Cardiac septum (tissue), 1 donor: ENCODE measurements at regions not wholly inside any gene's neighbourhood (a gene's known extent, or its start where the extent isn't known, plus 50 kb on each side); places are given as distances from the start of the nearest gene placed in this dataset.

Source experiments
- DNase-seq: peaks from one replicate; pipeline ENCODE4 v3.0.0-alpha.2; 2020; ENCODE audit warnings: low spot score
- intact Hi-C: fragments of 100-400 bp; cut with DNase I; formaldehyde crosslinking; loops from one replicate; pipeline ENCODE4 v1.14.0; 2022
- donor health status: DM: no; HTN: no; CAD: no.

DNA sequence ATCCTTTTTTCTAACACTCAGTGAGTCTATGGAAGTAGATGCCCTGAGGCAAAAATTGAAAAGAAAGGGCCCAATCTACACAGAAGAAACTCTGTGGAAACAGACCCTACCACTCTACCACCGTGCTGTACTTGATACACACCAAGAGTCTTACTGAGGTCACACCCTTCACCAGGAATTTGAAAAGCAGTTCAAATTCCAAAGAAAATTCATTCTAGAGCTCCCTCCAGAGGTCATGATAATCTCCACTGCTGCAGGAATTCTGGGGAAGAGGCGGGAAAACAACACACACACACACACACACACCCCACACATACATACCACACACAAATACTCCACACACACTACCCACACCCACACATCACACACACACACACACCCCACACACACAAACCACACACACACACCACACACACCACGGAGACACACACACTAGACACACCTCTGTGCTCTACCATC lies 336.8 kb downstream of the HDGFL1 start:
- DNase-seq = no peak
- intact Hi-C loops = no loop called here

DNA sequence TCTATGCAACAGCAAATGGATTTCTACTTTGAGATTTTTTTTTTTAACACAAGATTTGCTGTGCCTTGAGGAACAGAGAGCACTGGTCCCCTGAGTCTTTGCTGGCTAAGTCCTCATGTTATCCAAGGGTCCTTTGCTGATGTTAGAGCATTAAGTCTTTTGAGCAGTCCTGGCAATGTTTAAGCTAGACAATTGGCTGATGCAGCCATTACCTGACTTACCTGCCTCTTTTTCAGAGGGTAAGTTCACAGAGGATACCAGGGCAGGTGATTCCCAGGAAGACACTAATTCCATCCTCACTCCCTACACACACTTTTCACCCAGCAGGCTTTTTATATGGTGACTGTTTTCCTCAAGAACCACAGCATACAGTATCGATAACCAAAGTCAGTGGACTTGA lies 337.7 kb downstream of the HDGFL1 start:
- intact Hi-C loops = no loop called here
- no peak for DNase-seq

DNA sequence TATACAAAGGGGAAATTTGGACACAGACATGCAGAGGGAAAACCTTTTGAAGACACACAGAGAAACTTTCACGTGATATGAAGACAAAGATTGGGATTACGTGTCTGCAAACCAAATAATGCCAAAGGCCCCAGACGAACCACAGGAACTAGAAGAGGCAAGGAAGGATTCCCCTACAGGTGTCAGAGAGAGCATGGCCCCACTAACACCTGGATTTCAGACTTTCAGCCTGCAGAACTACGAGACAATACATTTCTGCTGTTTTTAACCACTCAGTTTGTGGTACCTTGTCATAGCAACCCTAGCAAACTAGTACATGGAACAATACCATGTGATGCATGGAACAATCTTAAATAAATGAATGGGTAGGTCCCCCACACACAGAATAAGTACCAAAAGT lies 341.0 kb downstream of the HDGFL1 start:
- DNase-seq = no peak
- intact Hi-C loops = no loop called here

DNA sequence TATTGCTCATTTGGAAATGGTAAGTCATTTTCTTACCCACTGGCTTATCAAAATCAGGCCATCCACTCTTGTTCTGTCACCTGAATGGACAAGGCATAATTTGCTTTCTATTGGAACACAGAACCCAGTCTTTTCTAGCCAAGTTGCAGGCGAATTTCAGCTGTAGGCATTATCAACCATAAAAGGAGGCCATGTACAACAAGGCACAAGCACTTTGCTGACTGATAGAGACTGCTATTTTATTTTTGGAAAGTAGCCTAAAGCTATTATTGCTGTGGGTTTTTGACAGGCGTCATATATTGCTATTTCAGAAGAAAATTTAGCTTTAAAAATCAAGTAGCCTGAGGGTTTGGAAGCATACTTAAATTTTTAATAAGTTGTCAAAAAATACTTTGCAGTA lies 344.2 kb downstream of the HDGFL1 start:
- DNase-seq = no peak
- intact Hi-C loops = no loop called here

DNA sequence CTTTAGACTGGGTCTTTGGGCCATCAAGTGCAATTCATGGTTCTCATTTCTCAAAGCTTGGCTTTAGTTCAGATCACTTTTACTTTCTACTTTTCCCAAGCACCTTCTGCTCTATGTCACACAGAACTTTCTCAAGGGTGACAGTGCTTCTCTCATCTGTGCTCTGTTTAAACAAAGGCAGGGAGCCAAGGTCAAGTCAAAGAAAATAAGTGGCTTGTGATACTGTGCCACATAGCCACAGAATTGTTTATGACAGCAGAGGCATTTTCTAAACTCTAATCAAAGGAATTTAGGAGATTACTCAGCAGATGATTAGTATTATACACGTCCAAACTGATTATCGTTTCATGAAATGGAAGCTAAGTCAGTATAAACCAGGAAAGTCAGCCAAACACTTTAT lies 348.0 kb downstream of the HDGFL1 start:
- intact Hi-C loops = no loop called here
- DNase-seq = no peak

DNA sequence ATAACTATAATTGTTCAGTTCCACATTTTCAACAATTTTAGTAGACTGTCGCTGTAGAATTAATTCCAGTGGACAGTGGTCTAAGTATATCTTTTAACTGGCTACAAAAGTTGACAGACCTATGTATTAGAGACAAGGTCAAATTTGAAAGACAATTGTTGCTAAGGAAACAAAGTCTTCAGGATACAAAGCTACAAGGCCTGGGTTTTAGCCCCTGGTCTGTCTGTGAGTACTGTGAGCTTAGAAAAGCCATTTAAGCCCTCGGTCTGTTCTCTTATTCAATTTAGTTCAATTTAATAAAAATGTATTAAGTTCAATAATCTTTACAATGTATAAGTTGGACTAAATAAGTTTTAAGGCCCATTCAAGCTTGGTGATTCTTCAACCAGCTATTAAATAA lies 352.5 kb downstream of the HDGFL1 start:
- no peak for DNase-seq
- intact Hi-C loops = no loop called here

DNA sequence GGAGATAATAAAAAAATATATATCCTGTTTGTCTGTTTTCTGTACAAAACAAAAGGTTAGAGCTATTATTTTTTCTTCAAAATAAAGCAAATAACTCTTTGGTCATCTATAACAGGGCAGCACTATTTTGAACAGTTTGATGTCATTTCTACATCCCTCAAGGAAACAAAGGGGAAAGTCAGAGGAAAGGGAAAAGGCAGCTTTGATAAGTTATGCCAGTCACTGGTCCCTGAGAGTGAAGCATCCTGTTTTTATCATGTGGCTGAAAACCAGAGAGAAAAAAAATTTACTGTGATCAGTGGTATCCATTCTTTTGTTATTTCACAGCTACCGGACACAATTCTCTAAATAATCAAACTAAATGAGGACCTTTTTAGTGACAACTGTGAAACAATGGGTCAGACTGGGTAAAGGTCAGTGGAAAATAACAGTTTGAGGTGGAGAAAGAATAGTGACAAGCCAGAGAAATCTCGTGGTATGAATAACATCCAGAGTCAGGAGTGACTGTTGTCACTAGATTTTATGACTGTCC lies 356.0 kb downstream of the HDGFL1 start:
- intact Hi-C loops = no loop called here
- DNase-seq = no peak

DNA sequence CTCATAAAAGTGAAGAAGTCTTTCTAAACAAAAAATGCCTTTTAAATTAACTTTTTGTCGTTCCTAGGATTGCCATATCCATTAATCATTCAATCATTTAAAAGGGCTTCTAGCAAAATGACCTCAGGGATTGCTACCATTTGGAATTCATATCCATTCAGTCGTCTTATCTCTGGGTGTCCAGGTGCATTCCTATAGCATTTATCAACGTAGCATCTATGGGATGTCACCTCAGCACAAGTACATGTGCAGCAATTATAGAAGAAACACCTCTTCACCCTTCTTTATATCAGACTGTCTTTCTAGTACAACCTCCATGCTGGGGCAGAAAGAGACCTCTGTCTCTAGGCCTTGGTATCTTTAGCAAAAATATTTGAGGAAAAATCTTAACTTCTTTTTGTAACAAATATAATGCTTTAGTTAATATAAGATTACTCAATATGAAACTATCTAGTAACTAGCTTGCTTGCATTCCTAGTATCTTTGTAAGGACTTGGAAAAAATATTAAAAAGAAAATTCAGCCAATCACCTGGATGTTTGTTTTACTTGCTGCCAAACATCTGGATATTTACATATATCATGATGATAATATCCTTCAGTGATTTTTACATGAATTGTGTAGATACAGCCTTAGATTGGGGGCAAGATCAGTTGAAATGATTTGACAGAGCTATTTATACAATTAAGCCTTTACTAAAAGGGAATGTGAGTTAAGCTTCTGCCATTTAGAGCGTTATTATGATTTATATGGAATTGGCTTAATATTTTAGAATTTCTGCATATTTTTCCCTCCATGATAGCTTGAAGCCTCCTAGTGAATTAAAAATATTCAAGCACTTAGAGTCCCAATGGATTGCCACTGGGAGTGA lies 356.8 kb downstream of the HDGFL1 start:
- intact Hi-C loops = no loop called here
- no peak for DNase-seq

DNA sequence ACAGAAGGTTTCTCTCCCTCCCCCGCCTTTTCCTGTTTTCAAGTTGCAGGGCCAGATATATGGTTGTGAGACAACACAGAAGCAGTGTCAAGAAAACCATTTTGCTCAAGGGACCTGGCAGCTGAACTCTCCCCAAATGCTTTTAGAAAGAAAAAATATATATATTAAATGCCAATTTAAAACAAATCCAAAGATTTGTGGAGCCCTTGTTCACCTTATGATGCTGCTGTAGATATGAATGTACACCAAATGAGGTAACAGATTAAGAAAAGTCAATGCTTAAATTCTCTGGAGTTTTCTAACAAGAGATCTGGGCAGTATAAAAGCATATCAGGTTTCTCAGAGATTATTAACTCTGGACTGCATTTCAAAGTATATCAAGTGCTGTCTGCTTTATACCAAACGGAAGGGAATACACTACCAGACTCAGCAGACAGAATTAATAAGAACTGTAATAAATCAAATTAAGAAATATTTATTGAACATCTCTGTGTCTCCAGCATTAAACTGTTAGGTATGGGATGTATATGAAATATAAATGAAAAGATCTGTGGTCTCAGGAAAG lies 357.5 kb downstream of the HDGFL1 start:
- intact Hi-C loops = no loop called here
- DNase-seq = no peak

DNA sequence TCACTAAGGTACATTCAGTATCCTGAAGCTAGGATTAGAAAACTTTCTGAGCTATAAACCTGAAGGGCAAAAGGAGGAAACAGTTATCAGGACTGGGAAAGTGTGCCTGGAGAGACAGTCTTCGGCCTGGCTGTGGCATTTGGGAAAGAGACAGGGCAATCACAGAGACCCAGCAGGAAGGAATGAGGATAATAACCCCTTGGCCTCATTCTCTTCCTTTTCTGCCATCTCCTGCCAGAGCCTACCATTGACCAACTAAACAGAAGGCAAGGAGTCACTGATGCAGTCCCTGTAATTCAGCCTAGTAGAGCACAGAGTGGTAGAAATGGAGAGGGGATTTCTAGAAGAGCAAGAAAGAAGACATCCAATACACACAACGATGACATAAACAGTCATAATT lies 359.4 kb downstream of the HDGFL1 start:
- no peak for DNase-seq
- intact Hi-C loops = no loop called here

DNA sequence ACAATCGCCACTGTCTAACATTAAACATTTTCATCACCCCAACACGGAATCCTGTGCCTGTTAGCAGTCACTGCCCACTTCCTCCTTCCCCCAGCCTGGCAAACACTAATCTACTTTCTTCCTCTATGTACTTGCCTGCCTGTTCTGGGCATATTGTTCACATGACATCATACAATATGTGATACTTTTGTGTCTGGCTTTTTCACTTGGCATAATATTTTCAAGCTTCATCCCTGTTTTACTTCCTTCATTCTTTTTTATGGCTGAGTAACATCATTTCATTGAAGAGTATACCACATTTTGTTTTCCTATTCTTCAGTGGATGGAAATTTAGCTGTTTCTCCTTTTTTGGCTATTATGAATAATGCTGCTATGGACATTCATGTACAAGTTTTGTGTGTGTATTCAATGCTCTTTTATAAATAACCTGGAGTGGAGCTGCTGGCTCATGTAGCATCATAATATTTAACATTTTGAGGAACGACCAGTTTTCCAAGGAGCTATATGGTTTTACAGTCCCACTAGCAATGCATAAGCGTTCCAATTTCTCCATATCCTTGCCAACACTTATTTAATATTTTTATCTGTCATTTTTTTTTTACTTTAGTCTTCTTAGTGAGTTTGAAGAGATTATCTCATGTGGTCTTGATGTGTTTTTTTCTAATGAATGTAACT lies 360.1 kb downstream of the HDGFL1 start:
- intact Hi-C loops = no loop called here
- no peak for DNase-seq

DNA sequence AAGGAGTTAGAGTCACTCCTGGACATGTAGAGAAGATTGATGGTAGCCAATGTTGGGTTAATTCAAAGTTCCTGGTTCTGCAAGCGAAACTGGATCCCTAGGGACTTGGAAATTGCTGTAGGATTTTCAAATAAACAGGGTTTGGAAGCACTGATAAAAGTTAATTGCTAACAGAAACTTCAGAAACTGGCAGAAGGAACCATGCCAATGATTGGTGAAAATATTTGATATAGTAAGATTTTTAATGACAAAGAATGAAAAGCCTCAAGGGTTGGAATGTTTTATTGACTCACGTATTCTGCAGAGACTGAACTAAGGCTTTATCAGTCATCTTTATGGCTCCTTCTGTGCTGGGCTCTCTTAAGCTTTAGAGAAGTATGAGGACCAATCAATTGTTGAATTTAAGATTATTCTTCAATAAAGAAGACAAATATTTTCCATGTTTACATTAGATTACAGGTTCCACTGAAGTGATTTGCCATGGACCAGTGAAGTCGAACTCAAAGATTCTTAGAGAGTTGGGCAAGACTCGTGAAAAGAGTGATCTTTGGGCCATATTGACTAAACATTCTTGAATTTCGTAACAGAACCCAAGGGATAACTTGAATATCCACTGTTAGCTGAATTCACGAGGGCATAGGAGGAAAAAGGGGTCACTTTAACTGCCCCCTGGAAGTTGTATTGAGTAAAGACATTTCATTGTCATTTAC lies 371.4 kb downstream of the HDGFL1 start:
- DNase-seq = no peak
- intact Hi-C loops = no loop called here

DNA sequence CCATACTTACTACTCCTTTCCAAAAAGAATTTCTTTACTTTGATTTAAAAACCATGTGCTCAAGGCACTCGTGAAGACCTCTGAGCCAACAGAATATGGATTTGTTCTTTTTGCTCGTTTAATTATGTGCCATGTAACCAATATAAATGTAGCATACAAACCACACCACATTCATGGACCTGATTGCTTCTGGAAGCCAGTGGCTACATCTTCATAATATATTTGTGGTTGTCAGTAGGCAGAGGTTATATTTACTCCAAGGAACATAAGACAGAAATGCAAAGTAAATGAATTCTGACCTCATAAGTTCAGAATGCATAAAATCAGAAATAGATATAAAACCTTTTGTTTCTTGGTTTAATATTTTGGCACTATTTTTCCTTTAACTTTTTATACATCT lies 373.0 kb downstream of the HDGFL1 start:
- intact Hi-C loops = no loop called here
- DNase-seq = no peak

DNA sequence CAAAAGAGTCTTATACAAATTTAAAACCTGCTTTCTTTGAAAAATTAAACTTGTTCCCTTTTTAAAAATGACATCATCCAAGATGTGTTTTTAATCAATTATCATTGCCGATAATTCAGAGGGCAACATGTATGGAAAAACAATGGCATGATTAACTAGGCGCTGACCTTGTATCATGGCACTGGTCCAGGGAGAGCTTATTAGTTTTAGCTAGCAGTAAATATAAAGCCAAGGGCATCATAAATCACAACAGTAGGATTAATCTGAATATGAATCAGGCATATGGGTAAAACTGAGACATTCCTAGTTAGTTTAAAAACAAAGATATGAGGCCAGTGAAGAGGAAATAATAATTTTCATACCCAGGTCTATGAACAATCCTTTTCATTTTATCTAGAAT lies 374.0 kb downstream of the HDGFL1 start:
- no peak for DNase-seq

DNA sequence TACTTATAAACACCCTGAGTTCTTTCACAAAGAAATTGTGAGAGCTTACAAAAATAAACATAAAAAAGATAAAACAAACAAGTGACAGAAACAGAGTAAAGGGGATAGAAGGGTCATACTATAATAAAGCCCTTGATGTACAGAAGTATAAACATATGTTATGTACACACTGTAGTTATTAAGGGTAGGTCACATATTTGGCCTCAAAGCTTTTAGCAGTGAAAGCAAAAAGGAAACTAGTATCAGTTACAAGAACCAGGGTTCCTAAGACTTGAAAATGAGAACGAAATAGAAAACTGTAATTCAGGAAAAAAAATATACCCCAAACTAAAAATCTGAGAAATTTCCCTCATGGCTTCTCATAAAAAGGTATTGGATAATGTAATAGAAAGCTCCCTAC lies 380.6 kb downstream of the HDGFL1 start:
- DNase-seq = no peak
- intact Hi-C loops = no loop called here

More for the DNA sequence above, 374.0 kb downstream of the HDGFL1 start:
- intact Hi-C loops = no loop called here

DNA sequence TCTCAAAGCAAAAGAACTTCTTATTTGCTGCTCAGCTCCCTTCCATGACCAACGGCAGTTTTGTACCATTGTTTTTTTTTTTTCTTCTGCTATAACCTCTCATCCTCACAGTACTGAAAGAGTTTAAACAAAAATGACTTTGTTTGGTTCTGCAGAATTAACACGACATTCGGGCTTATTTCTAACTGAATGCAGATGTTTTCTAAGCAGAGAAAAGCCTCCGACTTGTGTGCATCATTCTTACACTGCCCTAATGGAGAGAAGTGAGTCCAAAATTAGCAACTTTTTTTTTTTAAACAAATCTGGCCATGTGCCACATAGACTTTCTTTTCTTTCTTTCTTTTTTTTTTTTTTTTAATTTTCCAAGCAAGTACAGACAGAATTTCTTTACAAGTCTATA lies 382.7 kb downstream of the HDGFL1 start:
- intact Hi-C loops = no loop called here
- no peak for DNase-seq

DNA sequence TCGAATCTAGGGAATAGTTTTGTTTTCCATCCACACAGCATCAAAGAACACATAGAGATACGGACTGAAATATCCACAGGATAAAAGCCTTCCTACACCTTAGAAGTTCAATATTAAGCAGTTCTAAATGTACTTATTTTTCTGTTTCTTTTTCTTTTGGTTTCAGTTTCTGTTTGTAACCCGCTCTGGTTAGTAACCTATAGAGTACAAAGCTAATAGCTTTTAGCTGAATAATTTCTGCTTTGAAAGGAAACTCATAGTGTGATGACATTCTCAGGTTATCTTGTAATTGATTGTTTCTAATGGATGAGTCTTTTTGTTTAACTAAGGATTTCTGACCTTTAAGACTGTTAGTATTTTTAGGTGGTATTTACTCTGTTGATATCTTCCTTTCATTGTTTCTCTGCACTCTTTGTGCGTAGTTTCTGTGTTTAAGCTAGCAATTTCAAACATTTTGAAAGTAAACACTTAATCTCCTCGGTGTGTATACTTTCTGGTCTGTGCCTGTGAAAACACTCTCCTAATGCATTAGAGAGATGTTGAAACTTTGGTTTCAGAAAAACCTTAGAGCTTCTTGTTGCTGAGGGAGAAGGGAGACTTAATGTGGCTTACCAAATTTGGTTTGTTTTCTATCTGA lies 385.5 kb downstream of the HDGFL1 start:
- intact Hi-C loops = no loop called here
- DNase-seq = no peak

DNA sequence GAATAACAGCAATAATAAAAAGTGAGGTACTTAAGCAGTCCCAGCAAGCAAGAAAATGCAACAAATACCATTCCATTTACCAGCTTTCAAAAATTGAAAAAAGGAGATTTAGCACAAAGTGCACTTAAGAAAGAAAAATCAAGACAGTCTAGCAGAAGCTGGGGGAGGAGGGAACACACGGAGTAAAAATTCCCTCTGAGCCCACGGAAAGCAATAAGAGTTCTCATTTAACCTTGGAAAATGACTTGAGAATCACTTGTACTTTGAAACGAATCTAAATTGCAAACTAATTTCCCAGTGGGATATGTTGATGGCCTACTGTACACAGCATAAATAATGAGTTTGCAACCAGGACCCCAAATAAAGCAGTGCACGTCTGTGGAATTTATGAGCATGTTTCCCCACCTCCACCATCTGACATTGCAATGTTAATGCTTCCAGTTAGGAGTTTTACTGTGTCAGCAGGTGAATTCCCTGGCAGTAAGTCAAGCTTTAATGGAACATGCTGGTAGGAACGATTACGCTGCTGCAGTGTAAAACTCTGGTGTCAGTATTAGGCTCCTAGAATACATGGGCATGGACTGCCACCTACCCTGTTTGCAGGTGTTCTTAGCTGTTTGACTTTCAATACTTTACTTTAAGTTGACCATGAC lies 386.8 kb downstream of the HDGFL1 start:
- DNase-seq = no peak
- intact Hi-C loops = no loop called here

DNA sequence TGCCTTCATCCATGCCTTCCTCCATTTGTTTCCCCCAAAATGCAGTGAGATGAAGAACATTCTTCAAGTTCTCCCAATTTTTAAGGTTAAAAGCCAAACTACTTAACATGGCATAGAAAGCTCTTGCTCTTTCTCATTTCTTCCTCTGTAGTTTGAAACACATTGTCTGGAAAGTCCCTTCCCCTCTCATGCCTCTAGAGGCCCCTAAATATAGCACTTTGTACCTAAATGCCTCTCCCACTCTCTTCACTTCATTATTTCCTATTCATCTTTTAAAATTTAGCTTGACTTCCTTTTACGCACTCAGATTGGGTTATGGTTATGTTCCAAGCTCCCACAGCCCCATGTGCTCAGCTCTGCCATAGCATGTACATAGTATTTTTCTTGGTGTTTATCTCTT lies 389.3 kb downstream of the HDGFL1 start:
- no peak for DNase-seq
- intact Hi-C loops = no loop called here
